Body of pancreas (tissue), 4 donors: ENCODE measurements at regions not wholly inside any gene's neighbourhood (a gene's known extent, or its start where the extent isn't known, plus 50 kb on each side); places are given as distances from the start of the nearest gene placed in this dataset.

ENCODE experiments used
- ATAC-seq: fragments of 150-250 bp; one replicate; pipeline ENCODE4 v1.9.1; 2016
- DNase-seq, 4 donors: peaks; one replicate each; pipeline ENCODE4 v3.0.0-alpha.2; 2019
- H3K27ac ChIP-seq, 4 donors: fragments of 200-600 bp; sonication (generic); 1 replicate in 3 of 4; 2 replicates in 1 of 4; pipeline versions ENCODE4 v1.5.1 to v1.6.1; 2016 to 2019; ENCODE audit warnings: mild to moderate bottlenecking in 1 of 4, mixed read lengths in 1 of 4, moderate library complexity in 1 of 4
- H3K27me3 ChIP-seq, 2 donors: fragments of 200-600 bp; sonication (generic); one replicate each; pipeline ENCODE4 v1.6.0; 2016; ENCODE audit warnings: mild to moderate bottlenecking in 1 of 2
- H3K36me3 ChIP-seq, 2 donors: fragments of 200-600 bp; sonication (generic); replicated peaks in 1 of 2; 2 replicates each; pipeline ENCODE4 v1.5.1; 2016; ENCODE audit warnings: low read depth in 2 of 2; ENCODE audit not compliant: insufficient read depth in 1 of 2
- H3K4me1 ChIP-seq: fragments of 200-600 bp; sonication (generic); one replicate; pipeline ENCODE4 v1.6.0; 2016
- H3K4me3 ChIP-seq, 2 donors: fragments of 200-600 bp; sonication (generic); 1 replicate in 1 of 2; 2 replicates in 1 of 2; pipeline ENCODE4 v1.5.1; 2016 to 2019
- H3K9me3 ChIP-seq, 3 donors: fragments of 200-600 bp; sonication (generic); 1 replicate in 2 of 3; 2 replicates in 1 of 3; pipeline ENCODE4 v1.5.1; 2016
- POLR2A ChIP-seq, 3 donors: fragments of 450-650 bp; IDR thresholded peaks; one replicate each; pipeline ENCODE4 v1.6.1; 2016; ENCODE audit warnings: antibody characterized with exemption in 3 of 3, mild to moderate bottlenecking in 2 of 3
- WGBS, 2 donors: methylation state at CpG; one replicate each; pipeline ENCODE4 v1.1.5; 2017; 5-methylcytosine and 5-hydroxymethylcytosine counted together
- intact Hi-C: fragments of 100-400 bp; cut with DNase I; formaldehyde crosslinking; loops from one replicate; pipeline ENCODE4 v1.15.1; 2023
- TF ChIP-seq, protein P1 (sequence below), 7 experiments: fragments of 450-650 bp in 4 of 7; fragments of 200-600 bp in 3 of 7; sonication (generic) in 3 of 7; IDR thresholded peaks; one replicate each; pipeline ENCODE4 v1.5.1; 2016 to 2019; ENCODE audit warnings: antibody characterized with exemption in 7 of 7

DNA sequence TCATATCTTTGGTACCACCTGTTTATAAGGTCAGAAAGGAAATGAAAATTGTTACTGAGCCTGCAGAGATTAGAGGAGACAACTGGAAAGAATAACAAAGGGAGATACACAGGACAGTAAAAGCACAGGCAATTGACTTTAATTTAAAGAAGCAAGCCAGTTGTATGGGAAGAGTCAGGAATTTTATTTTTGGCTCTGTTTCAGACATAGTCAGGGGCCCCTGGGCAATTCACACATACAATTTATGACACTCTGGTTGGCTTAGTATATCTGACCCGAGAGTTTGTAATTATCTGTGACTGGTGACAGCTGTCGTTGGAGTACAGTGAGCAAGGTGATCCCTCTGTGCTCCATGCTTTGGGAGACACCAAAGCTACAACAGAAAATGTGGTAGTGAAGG lies 591.9 kb upstream of the NECTIN3 start:
- no peaks in the 10 kb centered on the region for H3K9me3 ChIP-seq
- intact Hi-C loops: no loop called here
- no peaks in the 10 kb centered on the region for H3K36me3 ChIP-seq
- no peaks in the 10 kb centered on the region for H3K27me3 ChIP-seq
- DNase-seq: no peak
- no peaks in the 10 kb centered on the region for H3K4me1 ChIP-seq
- H3K4me3 ChIP-seq: no peak overlapping the region
- no peak for ATAC-seq
- TF ChIP-seq POLR2A (IDR thresholded peaks at IDR 0.05): no peak
- TF ChIP-seq, protein P1, sequence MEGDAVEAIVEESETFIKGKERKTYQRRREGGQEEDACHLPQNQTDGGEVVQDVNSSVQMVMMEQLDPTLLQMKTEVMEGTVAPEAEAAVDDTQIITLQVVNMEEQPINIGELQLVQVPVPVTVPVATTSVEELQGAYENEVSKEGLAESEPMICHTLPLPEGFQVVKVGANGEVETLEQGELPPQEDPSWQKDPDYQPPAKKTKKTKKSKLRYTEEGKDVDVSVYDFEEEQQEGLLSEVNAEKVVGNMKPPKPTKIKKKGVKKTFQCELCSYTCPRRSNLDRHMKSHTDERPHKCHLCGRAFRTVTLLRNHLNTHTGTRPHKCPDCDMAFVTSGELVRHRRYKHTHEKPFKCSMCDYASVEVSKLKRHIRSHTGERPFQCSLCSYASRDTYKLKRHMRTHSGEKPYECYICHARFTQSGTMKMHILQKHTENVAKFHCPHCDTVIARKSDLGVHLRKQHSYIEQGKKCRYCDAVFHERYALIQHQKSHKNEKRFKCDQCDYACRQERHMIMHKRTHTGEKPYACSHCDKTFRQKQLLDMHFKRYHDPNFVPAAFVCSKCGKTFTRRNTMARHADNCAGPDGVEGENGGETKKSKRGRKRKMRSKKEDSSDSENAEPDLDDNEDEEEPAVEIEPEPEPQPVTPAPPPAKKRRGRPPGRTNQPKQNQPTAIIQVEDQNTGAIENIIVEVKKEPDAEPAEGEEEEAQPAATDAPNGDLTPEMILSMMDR (IDR thresholded peaks at IDR 0.05): no peak
- H3K27ac ChIP-seq: no peak overlapping the region
- 57 to 80% methylated on average over 2 of the region's 2 CpGs for WGBS, 2 donors

DNA sequence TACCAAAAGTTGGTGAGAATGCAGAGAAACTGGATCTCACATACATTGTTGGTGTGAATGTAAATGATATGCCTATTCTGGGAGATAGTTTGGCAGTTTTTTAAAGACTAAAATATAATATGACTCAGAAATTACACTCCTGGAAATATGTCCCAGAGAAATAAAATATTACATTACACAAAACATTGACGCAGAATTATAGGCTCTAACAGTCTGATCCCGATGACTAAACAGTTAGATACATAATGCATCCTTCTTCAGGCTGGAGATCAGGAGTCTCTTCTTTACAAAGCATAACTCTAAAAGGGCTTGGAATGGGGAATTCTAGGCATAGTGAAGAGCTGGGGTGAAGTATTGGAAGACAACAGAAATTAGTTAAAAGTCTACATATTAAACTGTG lies 586.2 kb upstream of the NECTIN3 start:
- ATAC-seq: no peak
- intact Hi-C loops: no loop called here
- H3K4me3 ChIP-seq: no peak overlapping the region
- no peak for TF ChIP-seq POLR2A (IDR thresholded peaks at IDR 0.05)
- TF ChIP-seq, protein P1 (IDR thresholded peaks at IDR 0.05): no peak
- no peak overlapping the region for H3K27ac ChIP-seq
- H3K9me3 ChIP-seq: no peaks in the 10 kb centered on the region
- WGBS, 2 donors: 88 to 96% methylated on average over 2 of the region's 2 CpGs
- H3K36me3 ChIP-seq: no peaks in the 10 kb centered on the region
- H3K4me1 ChIP-seq: peaks cover 4% of the 10 kb centered on the region
- no peaks in the 10 kb centered on the region for H3K27me3 ChIP-seq
- no peak for DNase-seq

DNA sequence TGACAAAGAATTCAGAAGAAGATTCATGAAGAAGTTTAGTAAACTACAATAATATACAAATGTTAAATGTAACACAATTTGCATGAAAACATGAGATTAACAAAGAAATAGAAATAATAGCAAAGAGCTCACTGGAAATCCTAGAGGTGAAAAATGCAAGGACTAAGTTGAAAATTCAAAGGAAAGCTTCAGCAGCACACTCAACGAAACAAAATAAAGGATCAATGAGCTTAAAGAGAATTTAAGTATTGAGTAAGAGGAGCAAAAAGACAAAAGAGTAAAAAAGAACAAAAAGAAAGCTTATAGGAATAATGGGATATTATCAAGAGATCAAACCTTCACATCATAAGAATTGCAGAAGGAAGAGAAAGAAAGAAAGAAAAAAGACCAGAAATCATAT lies 583.8 kb upstream of the NECTIN3 start:
- DNase-seq: no peak
- no peaks in the 10 kb centered on the region for H3K27me3 ChIP-seq

DNA sequence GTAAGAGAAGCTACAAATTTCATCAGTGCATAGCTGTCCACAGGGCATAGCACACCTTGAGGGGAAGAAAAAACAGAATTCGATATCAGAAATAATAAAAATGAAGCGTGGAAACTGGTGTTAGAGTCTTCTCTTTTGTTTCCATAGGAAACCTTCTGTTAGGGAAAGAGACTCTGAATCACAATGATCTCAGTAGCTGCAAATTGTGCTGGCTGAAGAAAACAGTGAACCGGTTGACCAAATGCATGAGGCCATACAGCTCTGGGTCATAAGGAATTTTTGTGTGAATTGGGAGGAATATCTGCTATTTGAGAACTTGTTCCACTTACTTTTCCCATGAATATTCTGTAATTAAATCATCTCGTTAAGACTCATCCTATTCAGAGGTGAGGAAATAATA lies 580.2 kb upstream of the NECTIN3 start:
- peaks cover 4% of the 10 kb centered on the region for H3K4me1 ChIP-seq
- intact Hi-C loops: no loop called here
- no peak overlapping the region for H3K4me3 ChIP-seq
- ATAC-seq (no peak), DNase-seq (no peak)
- no peaks in the 10 kb centered on the region for H3K27me3 ChIP-seq
- H3K9me3 ChIP-seq: no peaks in the 10 kb centered on the region
- no peaks in the 10 kb centered on the region for H3K36me3 ChIP-seq
- no peak for TF ChIP-seq POLR2A (IDR thresholded peaks at IDR 0.05)
- TF ChIP-seq, protein P1 (IDR thresholded peaks at IDR 0.05): no peak
- 84 to 88% methylated on average over 4 of the region's 4 CpGs for WGBS, 2 donors
- H3K27ac ChIP-seq: no peak overlapping the region

More for the DNA sequence above, 583.8 kb upstream of the NECTIN3 start:
- intact Hi-C loops: no loop called here
- Histone ChIP-seq H3K27ac (no peak overlapping the region), H3K36me3 (no peaks in the 10 kb centered on the region), H3K4me1 (peaks cover 4% of the 10 kb centered on the region), H3K9me3 (no peaks in the 10 kb centered on the region), H3K4me3 (no peak overlapping the region)
- no peak for ATAC-seq
- 71 to 82% methylated on average over 1 of the region's 1 CpG for WGBS, 2 donors
- no peak for TF ChIP-seq POLR2A (IDR thresholded peaks at IDR 0.05)
- TF ChIP-seq, protein P1 (IDR thresholded peaks at IDR 0.05): no peak

DNA sequence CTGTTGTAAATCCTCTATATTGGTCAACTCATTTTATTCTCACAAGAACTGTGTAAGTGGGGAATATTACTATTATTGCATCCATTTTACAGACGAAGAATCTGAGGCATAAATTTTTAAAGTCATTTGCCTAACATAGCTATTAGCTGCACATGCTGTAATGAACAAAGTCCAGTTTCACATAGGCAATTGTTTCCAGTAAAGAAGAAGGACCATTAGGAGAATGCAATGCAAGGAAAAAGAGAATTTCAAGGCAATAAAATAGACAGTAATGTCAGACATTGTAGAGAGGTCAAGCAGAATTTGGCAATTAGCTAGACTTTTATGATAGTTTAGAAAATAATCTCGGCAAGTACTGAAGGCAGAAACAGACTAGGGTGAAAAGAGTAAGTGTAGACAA lies 578.7 kb upstream of the NECTIN3 start:
- DNase-seq (no peak), ATAC-seq (no peak)
- peaks cover 4% of the 10 kb centered on the region for H3K4me1 ChIP-seq
- H3K36me3 ChIP-seq: no peaks in the 10 kb centered on the region
- WGBS, 2 donors: 73 to 78% methylated on average over 2 of the region's 2 CpGs
- no peaks in the 10 kb centered on the region for H3K27me3 ChIP-seq
- intact Hi-C loops: no loop called here
- no peaks in the 10 kb centered on the region for H3K9me3 ChIP-seq
- TF ChIP-seq, protein P1 (IDR thresholded peaks at IDR 0.05): no peak
- TF ChIP-seq POLR2A (IDR thresholded peaks at IDR 0.05): no peak
- no peak overlapping the region for H3K27ac ChIP-seq
- no peak overlapping the region for H3K4me3 ChIP-seq
